ENCODE measurements at regions not wholly inside any gene's neighbourhood (a gene's known extent, or its start where the extent isn't known, plus 50 kb on each side); places are given as distances from the start of the nearest gene placed in this dataset.

- no peak for TF ChIP-seq CTCF (conservative IDR thresholded peaks at IDR 0.05; ENCODE audit: low read length)
- no peak for TF ChIP-seq EZH2phosphoT487 (IDR thresholded peaks at IDR 0.05; ENCODE audit: borderline replicate concordance, low read depth, low read length)
Measured at GRCh38 chr5:68433526-68433922, 218.0 kb downstream of the PIK3R1 start.
